LNCAP (cell line): ENCODE measurements at regions not wholly inside any gene's neighbourhood (a gene's known extent, or its start where the extent isn't known, plus 50 kb on each side); places are given as distances from the start of the nearest gene placed in this dataset.

ENCODE experiments used
- TF ChIP-seq, protein P1 (sequence below): fragments of 450-650 bp; IDR thresholded peaks from 2 replicates; pipeline ENCODE4 v1.5.1; 2017; ENCODE audit warnings: mild to moderate bottlenecking

GRCh38 chr12:131241517-131241916 lies 287.8 kb downstream of the ADGRD1 start:
- TF ChIP-seq, protein P1, sequence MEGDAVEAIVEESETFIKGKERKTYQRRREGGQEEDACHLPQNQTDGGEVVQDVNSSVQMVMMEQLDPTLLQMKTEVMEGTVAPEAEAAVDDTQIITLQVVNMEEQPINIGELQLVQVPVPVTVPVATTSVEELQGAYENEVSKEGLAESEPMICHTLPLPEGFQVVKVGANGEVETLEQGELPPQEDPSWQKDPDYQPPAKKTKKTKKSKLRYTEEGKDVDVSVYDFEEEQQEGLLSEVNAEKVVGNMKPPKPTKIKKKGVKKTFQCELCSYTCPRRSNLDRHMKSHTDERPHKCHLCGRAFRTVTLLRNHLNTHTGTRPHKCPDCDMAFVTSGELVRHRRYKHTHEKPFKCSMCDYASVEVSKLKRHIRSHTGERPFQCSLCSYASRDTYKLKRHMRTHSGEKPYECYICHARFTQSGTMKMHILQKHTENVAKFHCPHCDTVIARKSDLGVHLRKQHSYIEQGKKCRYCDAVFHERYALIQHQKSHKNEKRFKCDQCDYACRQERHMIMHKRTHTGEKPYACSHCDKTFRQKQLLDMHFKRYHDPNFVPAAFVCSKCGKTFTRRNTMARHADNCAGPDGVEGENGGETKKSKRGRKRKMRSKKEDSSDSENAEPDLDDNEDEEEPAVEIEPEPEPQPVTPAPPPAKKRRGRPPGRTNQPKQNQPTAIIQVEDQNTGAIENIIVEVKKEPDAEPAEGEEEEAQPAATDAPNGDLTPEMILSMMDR, result no peak

DNA sequence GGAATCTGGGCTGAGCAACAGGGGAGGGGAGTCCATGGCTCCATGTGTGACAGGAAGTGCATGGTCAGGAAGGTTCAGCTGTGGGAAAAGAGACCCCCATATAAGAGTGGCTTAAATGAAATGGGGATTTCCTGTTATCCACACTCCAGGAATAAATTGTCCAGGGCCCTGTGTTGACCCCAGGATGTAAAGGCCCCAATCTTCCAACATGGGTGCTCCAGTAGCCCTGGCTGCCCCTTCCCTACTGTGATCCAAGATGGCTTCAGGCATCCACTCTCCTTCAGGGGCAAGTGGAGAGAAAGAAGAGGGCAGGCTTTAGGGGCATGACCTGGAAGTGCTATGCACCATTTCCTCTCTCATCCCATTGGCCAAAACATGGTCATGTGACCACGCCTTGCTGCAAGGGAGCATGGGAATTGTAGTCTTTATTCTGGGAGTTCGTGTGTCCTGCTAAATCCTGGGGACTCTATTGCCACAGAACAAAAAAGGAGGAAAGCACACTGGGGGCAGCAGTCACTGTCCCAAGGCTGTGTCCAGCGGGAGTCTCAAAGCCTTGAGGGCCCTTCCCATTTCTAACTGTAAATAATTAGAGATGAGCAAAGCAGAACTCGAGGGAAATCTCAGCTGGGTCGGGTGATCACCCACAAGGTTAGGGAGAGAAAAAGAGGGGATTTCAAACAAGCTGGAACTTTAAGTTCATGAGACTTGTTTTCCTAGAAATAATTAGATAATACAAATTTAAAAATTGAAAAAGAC lies 289.2 kb downstream of the ADGRD1 start:
- TF ChIP-seq, protein P1, result no peak

DNA sequence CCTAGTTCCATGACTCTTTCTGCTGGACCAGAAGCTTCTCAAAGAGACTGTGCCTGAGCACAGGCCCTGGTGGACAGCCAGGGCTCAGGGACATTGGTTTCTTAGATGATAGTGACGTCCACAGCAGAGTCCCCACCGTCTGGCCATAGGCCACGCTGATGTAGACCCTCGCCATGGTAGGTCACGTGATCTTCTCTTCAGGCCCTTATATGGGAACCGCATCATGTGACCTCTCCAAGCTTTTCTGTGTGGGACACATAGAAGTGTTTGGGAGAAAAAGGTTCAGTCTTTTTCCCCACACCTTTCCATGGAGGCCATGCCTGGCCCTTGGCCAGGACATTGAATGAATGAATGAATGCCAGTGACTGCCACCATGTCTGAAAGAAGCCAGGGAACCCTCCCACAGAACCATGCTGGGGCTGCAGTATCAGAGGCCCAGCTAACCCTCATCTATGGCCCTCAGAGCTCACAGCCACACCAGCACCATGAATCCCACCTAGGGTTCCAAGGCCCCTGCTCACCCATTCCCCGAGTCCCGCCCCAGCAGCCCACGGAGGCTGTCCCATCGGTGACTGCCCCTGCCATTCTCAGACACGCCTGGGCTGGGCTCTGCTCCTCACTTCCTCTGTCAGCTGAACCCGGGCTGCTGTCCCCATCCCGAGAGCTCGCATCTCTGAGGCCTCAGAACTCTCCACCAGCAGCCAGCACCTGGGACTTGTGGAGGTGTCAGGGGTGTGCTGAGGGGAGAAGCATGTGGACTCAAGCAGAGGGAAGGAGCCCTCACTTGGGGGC lies 292.1 kb downstream of the ADGRD1 start:
- TF ChIP-seq, protein P1, result no peak

GRCh38 chr12:131249246-131250027 lies 295.7 kb downstream of the ADGRD1 start:
- TF ChIP-seq, protein P1, result no peak

DNA sequence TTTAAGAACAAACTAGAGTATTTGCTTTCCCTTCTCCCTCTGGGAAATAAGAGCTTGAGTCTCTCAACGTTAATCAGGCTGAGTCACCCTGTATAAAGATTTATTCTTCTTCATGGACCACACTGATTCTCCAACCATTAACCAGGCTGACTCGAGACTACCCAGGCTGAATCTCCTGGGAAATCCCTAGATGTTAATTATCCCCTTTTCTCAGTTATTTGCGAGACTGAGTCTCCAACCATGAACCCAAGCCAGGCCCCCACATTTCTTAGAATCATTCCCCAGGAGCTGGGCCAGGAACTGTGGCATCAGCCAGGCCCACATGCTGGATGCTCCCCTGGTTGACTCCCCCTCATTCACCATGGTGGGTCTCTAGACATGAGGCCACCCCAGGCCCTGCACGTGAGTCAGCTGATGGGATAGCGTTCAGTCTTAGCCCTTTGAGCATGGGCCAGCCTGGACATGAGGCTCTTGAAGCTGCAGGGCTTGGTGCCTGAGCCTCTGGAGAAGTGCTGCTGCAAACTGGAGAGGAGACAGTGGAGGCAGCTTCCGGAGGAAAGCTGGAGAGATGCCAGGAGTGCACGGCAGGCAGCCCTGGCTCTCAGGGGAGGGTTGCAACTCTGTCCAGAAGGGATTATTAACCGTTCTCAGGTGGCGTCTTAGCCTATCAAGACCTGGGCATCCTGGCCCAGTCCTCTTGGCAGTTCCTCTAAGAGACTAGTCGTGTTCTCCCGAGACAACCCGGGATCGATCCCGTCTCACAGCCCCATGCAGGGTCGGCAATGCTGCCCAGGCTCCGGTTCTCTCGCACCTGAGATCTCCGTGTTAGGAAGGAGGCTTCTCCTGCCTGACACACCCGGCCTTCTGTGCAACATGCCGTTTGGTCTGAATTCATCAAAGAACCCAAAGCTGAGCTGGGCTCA lies 296.6 kb downstream of the ADGRD1 start:
- TF ChIP-seq, protein P1, result no peak

DNA sequence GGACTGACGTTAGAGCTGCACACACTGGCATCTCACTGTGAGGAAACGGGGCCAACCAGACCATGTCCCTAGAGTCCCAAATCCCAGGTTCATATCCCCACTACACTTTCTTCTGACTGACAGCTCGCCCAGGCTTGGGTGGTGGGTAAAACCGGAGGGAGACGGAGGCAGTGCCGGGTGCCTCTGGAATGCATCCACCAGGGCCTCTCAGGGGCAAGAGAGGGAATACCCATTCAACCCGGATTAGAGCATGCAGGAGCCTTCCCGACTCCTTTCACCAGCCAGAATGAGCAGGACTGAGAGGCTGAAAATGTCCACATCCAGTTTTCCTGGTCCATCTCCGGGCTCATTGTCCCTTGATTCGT lies 297.2 kb downstream of the ADGRD1 start:
- TF ChIP-seq, protein P1, result no peak
